CD8-positive, alpha-beta memory T cell (primary cell): ENCODE measurements at regions not wholly inside any gene's neighbourhood (a gene's known extent, or its start where the extent isn't known, plus 50 kb on each side); places are given as distances from the start of the nearest gene placed in this dataset.

Experiments
- CTCF ChIA-PET: fragments of 350-600 bp; sonication (Branson Sonifier 250); formaldehyde crosslinking; loops from one replicate; lab custom pipeline; 2021; ENCODE audit warnings: antibody characterized with exemption; lab: Charles Lee
- POLR2A ChIA-PET: fragments of 350-600 bp; sonication (Branson Sonifier 250); formaldehyde crosslinking; loops from one replicate; lab custom pipeline; 2021; ENCODE audit warnings: antibody characterized with exemption; lab: Charles Lee
- DNase-seq, 5 donors: peaks; one replicate each; pipeline versions ENCODE4 v3.0.0 to v3.0.0-alpha.2; 2020 to 2022; ENCODE audit warnings: mixed read lengths in 1 of 5
- H3K27ac ChIP-seq: one replicate; pipeline ENCODE4 v1.7.0; 2013; ENCODE audit warnings: low read depth, mild to moderate bottlenecking, low read length, moderate library complexity
- H3K27me3 ChIP-seq: 2 replicates; pipeline ENCODE4 v1.7.0; 2013; ENCODE audit warnings: low read length, mild to moderate bottlenecking; ENCODE audit not compliant: insufficient read depth, poor library complexity, severe bottlenecking
- H3K36me3 ChIP-seq: 2 replicates; pipeline ENCODE4 v1.7.0; 2013; ENCODE audit warnings: mild to moderate bottlenecking, low read length, moderate library complexity; ENCODE audit not compliant: insufficient read depth
- H3K4me1 ChIP-seq: 2 replicates; pipeline ENCODE4 v1.7.0; 2013; ENCODE audit warnings: mild to moderate bottlenecking, low read length, moderate library complexity; ENCODE audit not compliant: insufficient read depth
- H3K4me3 ChIP-seq: 2 replicates; pipeline ENCODE4 v1.7.0; 2013; ENCODE audit warnings: mild to moderate bottlenecking, low read length
- H3K9me3 ChIP-seq: 2 replicates; pipeline ENCODE4 v1.7.0; 2013; ENCODE audit warnings: mild to moderate bottlenecking, low read length
- H3K27ac Mint-ChIP-seq, 8 donors: one replicate each; pipeline ENCODE4 v1.8.0; 2020 to 2021; ENCODE audit warnings: mixed read lengths in 8 of 8, mild to moderate bottlenecking in 6 of 8, inconsistent platforms in 3 of 8, moderate library complexity in 3 of 8
- H3K27me3 Mint-ChIP-seq, 2 donors: one replicate each; pipeline ENCODE4 v1.8.0; 2020 to 2021; ENCODE audit warnings: mixed read lengths in 2 of 2, mild to moderate bottlenecking in 1 of 2, moderate library complexity in 1 of 2
- H3K36me3 Mint-ChIP-seq, 3 donors: one replicate each; pipeline ENCODE4 v1.8.0; 2020 to 2021; ENCODE audit warnings: mixed read lengths in 3 of 3, inconsistent platforms in 1 of 3, mild to moderate bottlenecking in 1 of 3
- H3K4me1 Mint-ChIP-seq, 3 donors: one replicate each; pipeline ENCODE4 v1.8.0; 2020 to 2021; ENCODE audit warnings: mixed read lengths in 3 of 3, inconsistent platforms in 1 of 3, mild to moderate bottlenecking in 1 of 3
- H3K4me3 Mint-ChIP-seq, 7 donors: one replicate each; pipeline ENCODE4 v1.8.0; 2020 to 2021; ENCODE audit warnings: mixed read lengths in 7 of 7, mild to moderate bottlenecking in 6 of 7, moderate library complexity in 4 of 7, inconsistent platforms in 2 of 7
- H3K9me3 Mint-ChIP-seq, 5 donors: one replicate each; pipeline ENCODE4 v1.8.0; 2020 to 2022; ENCODE audit warnings: mixed read lengths in 5 of 5, mild to moderate bottlenecking in 3 of 5, moderate library complexity in 2 of 5, inconsistent platforms in 1 of 5

- peaks cover 5% of the 10 kb centered on the region for H3K27me3 ChIP-seq
- Mint-ChIP-seq H3K4me1 (no peaks in the 10 kb centered on the region), H3K9me3 (peaks cover 4 to 15% (median 6%) of the 10 kb centered on the region in 5 donors), H3K4me3 (no peak overlapping the region), H3K36me3 (no peaks in the 10 kb centered on the region), H3K27me3 (peaks cover 9 to 52% of the 10 kb centered on the region in 2 donors), H3K27ac (no peak overlapping the region)
- H3K9me3 ChIP-seq: no peaks in the 10 kb centered on the region
- no peaks in the 10 kb centered on the region for H3K4me1 ChIP-seq
- DNase-seq: no peak
- POLR2A ChIA-PET: no interaction called here
- no peak overlapping the region for H3K4me3 ChIP-seq
- CTCF ChIA-PET: no interaction called here
- no peaks in the 10 kb centered on the region for H3K36me3 ChIP-seq
- no peak overlapping the region for H3K27ac ChIP-seq
These were observed 101.9 kb upstream of the TWIST2 start for GRCh38 chr2:238745997-238746396.

GRCh38 chr2:238747114-238747513 is 100.8 kb upstream of the TWIST2 start:
- Histone ChIP-seq H3K9me3 (no peaks in the 10 kb centered on the region), H3K4me1 (no peaks in the 10 kb centered on the region), H3K27ac (no peak overlapping the region), H3K36me3 (no peaks in the 10 kb centered on the region), H3K4me3 (no peak overlapping the region), H3K27me3 (peaks cover 2% of the 10 kb centered on the region)
- CTCF ChIA-PET: no interaction called here
- Mint-ChIP-seq H3K36me3 (no peaks in the 10 kb centered on the region), H3K27ac (no peak overlapping the region), H3K4me3 (no peak overlapping the region), H3K27me3 (peaks cover 6 to 41% of the 10 kb centered on the region in 2 donors), H3K9me3 (peaks cover 4 to 15% (median 6%) of the 10 kb centered on the region in 5 donors), H3K4me1 (no peaks in the 10 kb centered on the region)
- DNase-seq: no peak
- POLR2A ChIA-PET: no interaction called here

GRCh38 chr2:238747557-238747956 is 100.3 kb upstream of the TWIST2 start:
- DNase-seq: no peak
- no peaks in the 10 kb centered on the region for H3K36me3 Mint-ChIP-seq
- POLR2A ChIA-PET: no interaction called here
- no peak overlapping the region for H3K4me3 ChIP-seq
- no peaks in the 10 kb centered on the region for H3K36me3 ChIP-seq
- H3K27ac ChIP-seq: no peak overlapping the region
- H3K27me3 Mint-ChIP-seq: peaks cover 6 to 37% of the 10 kb centered on the region in 2 donors
- no peak overlapping the region for H3K4me3 Mint-ChIP-seq
- CTCF ChIA-PET: no interaction called here
- H3K9me3 ChIP-seq: no peaks in the 10 kb centered on the region
- no peaks in the 10 kb centered on the region for H3K4me1 Mint-ChIP-seq
- peaks cover 4 to 15% (median 6%) of the 10 kb centered on the region in 5 donors for H3K9me3 Mint-ChIP-seq
- no peak overlapping the region for H3K27ac Mint-ChIP-seq
- H3K27me3 ChIP-seq: no peaks in the 10 kb centered on the region
- H3K4me1 ChIP-seq: no peaks in the 10 kb centered on the region

GRCh38 chr2:238750212-238750904 is 97.5 kb upstream of the TWIST2 start:
- Histone ChIP-seq H3K27ac (no peak overlapping the region), H3K9me3 (no peaks in the 10 kb centered on the region), H3K4me1 (no peaks in the 10 kb centered on the region), H3K27me3 (no peaks in the 10 kb centered on the region), H3K36me3 (no peaks in the 10 kb centered on the region), H3K4me3 (no peak overlapping the region)
- Mint-ChIP-seq H3K4me3 (no peak overlapping the region), H3K4me1 (no peaks in the 10 kb centered on the region), H3K27ac (no peak overlapping the region), H3K27me3 (peaks cover 4 to 22% of the 10 kb centered on the region in 2 donors), H3K9me3 (peaks cover 4 to 15% (median 6%) of the 10 kb centered on the region in 5 donors), H3K36me3 (no peaks in the 10 kb centered on the region)
- DNase-seq: no peak
- ChIA-PET CTCF (no interaction called here), POLR2A (no interaction called here)

GRCh38 chr2:238754259-238754658 is 93.6 kb upstream of the TWIST2 start:
- H3K36me3 Mint-ChIP-seq: no peaks in the 10 kb centered on the region
- no peak overlapping the region for H3K4me3 ChIP-seq
- peaks cover 2 to 15% (median 5%) of the 10 kb centered on the region in 5 donors for H3K9me3 Mint-ChIP-seq
- H3K9me3 ChIP-seq: no peaks in the 10 kb centered on the region
- H3K27me3 Mint-ChIP-seq: peaks cover 4 to 23% of the 10 kb centered on the region in 2 donors
- H3K4me3 Mint-ChIP-seq: no peak overlapping the region
- CTCF ChIA-PET: no interaction called here
- POLR2A ChIA-PET: no interaction called here
- H3K27ac ChIP-seq: no peak overlapping the region
- no peaks in the 10 kb centered on the region for H3K4me1 ChIP-seq
- H3K36me3 ChIP-seq: no peaks in the 10 kb centered on the region
- H3K27ac Mint-ChIP-seq: no peak overlapping the region
- no peaks in the 10 kb centered on the region for H3K4me1 Mint-ChIP-seq
- no peak for DNase-seq
- H3K27me3 ChIP-seq: no peaks in the 10 kb centered on the region

- CTCF ChIA-PET: no interaction called here
- no peaks in the 10 kb centered on the region for H3K4me1 ChIP-seq
- H3K9me3 ChIP-seq: no peaks in the 10 kb centered on the region
- POLR2A ChIA-PET: no interaction called here
- Mint-ChIP-seq H3K4me1 (no peaks in the 10 kb centered on the region), H3K27me3 (peaks cover 7 to 29% of the 10 kb centered on the region in 2 donors), H3K27ac (no peak overlapping the region), H3K9me3 (peaks cover 0 to 2% (median 0%) of the 10 kb centered on the region in 5 donors), H3K4me3 (no peak overlapping the region), H3K36me3 (no peaks in the 10 kb centered on the region)
- no peak for DNase-seq
- H3K27me3 ChIP-seq: no peaks in the 10 kb centered on the region
- H3K27ac ChIP-seq: no peak overlapping the region
- no peaks in the 10 kb centered on the region for H3K36me3 ChIP-seq
- no peak overlapping the region for H3K4me3 ChIP-seq
These were observed 86.0 kb upstream of the TWIST2 start for GRCh38 chr2:238761868-238762267.

- no peaks in the 10 kb centered on the region for H3K9me3 ChIP-seq
- no peaks in the 10 kb centered on the region for H3K4me1 Mint-ChIP-seq
- H3K4me3 Mint-ChIP-seq: no peak overlapping the region
- H3K27ac Mint-ChIP-seq: peak overlapping the region in 1 of 8 donors; percentile 25
- DNase-seq: no peak
- no peak overlapping the region for H3K27ac ChIP-seq
- no peak overlapping the region for H3K4me3 ChIP-seq
- ChIA-PET CTCF (no interaction called here), POLR2A (no interaction called here)
- H3K4me1 ChIP-seq: no peaks in the 10 kb centered on the region
- no peaks in the 10 kb centered on the region for H3K36me3 Mint-ChIP-seq
- H3K27me3 ChIP-seq: no peaks in the 10 kb centered on the region
- H3K27me3 Mint-ChIP-seq: peaks cover 7 to 33% of the 10 kb centered on the region in 2 donors
- no peaks in the 10 kb centered on the region for H3K36me3 ChIP-seq
- H3K9me3 Mint-ChIP-seq: peaks cover 0 to under 1% (median 0%) of the 10 kb centered on the region in 5 donors
These were observed 84.4 kb upstream of the TWIST2 start for GRCh38 chr2:238763471-238763995.

- peaks cover 7 to 38% of the 10 kb centered on the region in 2 donors for H3K27me3 Mint-ChIP-seq
- no peak overlapping the region for H3K27ac Mint-ChIP-seq
- POLR2A ChIA-PET: no interaction called here
- no peak overlapping the region for H3K4me3 Mint-ChIP-seq
- DNase-seq: no peak
- H3K9me3 ChIP-seq: no peaks in the 10 kb centered on the region
- no peak overlapping the region for H3K27ac ChIP-seq
- H3K4me3 ChIP-seq: no peak overlapping the region
- H3K4me1 ChIP-seq: no peaks in the 10 kb centered on the region
- CTCF ChIA-PET: no interaction called here
- no peaks in the 10 kb centered on the region for H3K4me1 Mint-ChIP-seq
- no peaks in the 10 kb centered on the region for H3K9me3 Mint-ChIP-seq
- H3K36me3 Mint-ChIP-seq: no peaks in the 10 kb centered on the region
- H3K27me3 ChIP-seq: no peaks in the 10 kb centered on the region
- H3K36me3 ChIP-seq: no peaks in the 10 kb centered on the region
These were observed 82.3 kb upstream of the TWIST2 start for GRCh38 chr2:238765590-238765989.
